Activated B cell treated with CpG ODN at 0.5 μM for 24 hours (primary cell): ENCODE measurements at regions not wholly inside any gene's neighbourhood (a gene's known extent, or its start where the extent isn't known, plus 50 kb on each side); places are given as distances from the start of the nearest gene placed in this dataset.

Experiments
- ATAC-seq: fragments of 200-7000 bp; cut with Tn5 transposase; one replicate; pipeline ENCODE4 v1.10.0; 2021; ENCODE audit warnings: low read depth, mild to moderate bottlenecking, moderate library complexity
- CTCF ChIA-PET: fragments of 350-600 bp; sonication (Branson Sonifier 250); formaldehyde crosslinking; loops from one replicate; lab custom pipeline; 2021; ENCODE audit warnings: antibody characterized with exemption; lab: Charles Lee
- POLR2A ChIA-PET: fragments of 350-600 bp; sonication (Branson Sonifier 250); formaldehyde crosslinking; loops from one replicate; lab custom pipeline; 2021; ENCODE audit warnings: antibody characterized with exemption; lab: Charles Lee
- DNase-seq: peaks from one replicate; pipeline ENCODE4 v3.0.0; 2022
- H3K27ac Mint-ChIP-seq: one replicate; pipeline ENCODE4 v1.8.0; 2020; ENCODE audit warnings: mixed read lengths
- H3K27me3 Mint-ChIP-seq: one replicate; pipeline ENCODE4 v1.8.0; 2021; ENCODE audit warnings: mixed read lengths
- H3K36me3 Mint-ChIP-seq: one replicate; pipeline ENCODE4 v1.8.0; 2021; ENCODE audit warnings: low read depth, mixed read lengths
- H3K4me1 Mint-ChIP-seq: one replicate; pipeline ENCODE4 v1.8.0; 2021; ENCODE audit warnings: mixed read lengths
- H3K4me3 Mint-ChIP-seq: one replicate; pipeline ENCODE4 v1.8.0; 2020; ENCODE audit warnings: mild to moderate bottlenecking, mixed read lengths
- H3K9me3 Mint-ChIP-seq: one replicate; pipeline ENCODE4 v1.8.0; 2020; ENCODE audit warnings: mixed read lengths
- intact Hi-C: fragments of 100-400 bp; cut with micrococcal nuclease; formaldehyde crosslinking; loops from one replicate; pipeline ENCODE4 v1.15.1; 2024
- TF ChIP-seq, protein P1 (sequence below): fragments of 200-600 bp; IDR thresholded peaks from one replicate; pipeline ENCODE4 v1.8.0; 2022; ENCODE audit warnings: antibody characterized with exemption, mild to moderate bottlenecking

DNA sequence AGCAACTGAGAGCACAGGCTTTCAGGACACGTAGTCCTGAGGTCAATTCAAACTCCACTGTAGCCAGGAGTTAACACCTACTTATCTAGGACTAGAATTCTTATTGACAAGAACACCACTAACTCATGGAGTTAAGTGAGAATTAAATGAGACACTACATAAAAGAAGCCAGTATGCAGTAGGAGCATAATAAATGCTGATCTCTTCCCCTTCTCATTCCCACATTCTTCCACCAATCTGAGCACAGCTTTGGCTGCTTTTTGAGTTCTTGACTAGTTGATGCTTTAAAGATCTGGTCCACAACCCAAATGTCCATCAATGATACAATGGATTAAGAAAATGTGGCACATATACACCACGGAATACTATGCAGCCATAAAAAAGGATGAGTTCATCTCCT, 55.2 kb downstream of the TTC32 start:
- CTCF ChIA-PET, result no interaction called here
- Mint-ChIP-seq H3K9me3 (peaks cover 2% of the 10 kb centered on the region), H3K27ac (no peak overlapping the region), H3K4me3 (no peak overlapping the region), H3K4me1 (no peaks in the 10 kb centered on the region), H3K27me3 (peaks cover 6% of the 10 kb centered on the region), H3K36me3 (no peaks in the 10 kb centered on the region)
- intact Hi-C loops, result no loop called here
- DNase-seq (no peak), ATAC-seq (no peak)
- TF ChIP-seq, protein P1, sequence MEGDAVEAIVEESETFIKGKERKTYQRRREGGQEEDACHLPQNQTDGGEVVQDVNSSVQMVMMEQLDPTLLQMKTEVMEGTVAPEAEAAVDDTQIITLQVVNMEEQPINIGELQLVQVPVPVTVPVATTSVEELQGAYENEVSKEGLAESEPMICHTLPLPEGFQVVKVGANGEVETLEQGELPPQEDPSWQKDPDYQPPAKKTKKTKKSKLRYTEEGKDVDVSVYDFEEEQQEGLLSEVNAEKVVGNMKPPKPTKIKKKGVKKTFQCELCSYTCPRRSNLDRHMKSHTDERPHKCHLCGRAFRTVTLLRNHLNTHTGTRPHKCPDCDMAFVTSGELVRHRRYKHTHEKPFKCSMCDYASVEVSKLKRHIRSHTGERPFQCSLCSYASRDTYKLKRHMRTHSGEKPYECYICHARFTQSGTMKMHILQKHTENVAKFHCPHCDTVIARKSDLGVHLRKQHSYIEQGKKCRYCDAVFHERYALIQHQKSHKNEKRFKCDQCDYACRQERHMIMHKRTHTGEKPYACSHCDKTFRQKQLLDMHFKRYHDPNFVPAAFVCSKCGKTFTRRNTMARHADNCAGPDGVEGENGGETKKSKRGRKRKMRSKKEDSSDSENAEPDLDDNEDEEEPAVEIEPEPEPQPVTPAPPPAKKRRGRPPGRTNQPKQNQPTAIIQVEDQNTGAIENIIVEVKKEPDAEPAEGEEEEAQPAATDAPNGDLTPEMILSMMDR, result no peak
- POLR2A ChIA-PET, result no interaction called here

DNA sequence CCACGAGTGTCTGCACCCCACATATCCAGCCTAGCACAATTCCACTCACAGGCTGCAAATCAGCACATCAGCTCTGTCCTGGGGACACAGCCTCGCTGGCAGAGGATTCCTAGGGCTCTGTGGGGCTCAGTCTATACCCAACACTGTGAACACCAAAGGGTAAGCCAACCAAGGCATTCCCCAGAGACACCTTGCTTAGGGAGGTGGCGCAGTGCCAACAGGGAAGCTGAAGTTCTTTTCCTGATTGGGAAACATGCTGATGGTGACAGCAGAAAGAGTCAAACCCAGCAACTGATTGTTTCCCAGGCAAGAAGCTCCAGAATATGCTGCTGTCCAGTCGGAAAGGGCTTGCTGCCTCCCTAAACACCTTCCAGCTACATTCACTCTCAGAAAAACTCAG, 55.8 kb downstream of the TTC32 start:
- peaks cover 2% of the 10 kb centered on the region for H3K9me3 Mint-ChIP-seq
- no peaks in the 10 kb centered on the region for H3K36me3 Mint-ChIP-seq
- H3K27ac Mint-ChIP-seq, result no peak overlapping the region
- no peaks in the 10 kb centered on the region for H3K4me1 Mint-ChIP-seq
- TF ChIP-seq, protein P1, result no peak
- intact Hi-C loops, result no loop called here
- peaks cover 8% of the 10 kb centered on the region for H3K27me3 Mint-ChIP-seq
- no peak for DNase-seq
- POLR2A ChIA-PET, result no interaction called here
- CTCF ChIA-PET, result no interaction called here
- no peak overlapping the region for H3K4me3 Mint-ChIP-seq
- ATAC-seq, result no peak

DNA sequence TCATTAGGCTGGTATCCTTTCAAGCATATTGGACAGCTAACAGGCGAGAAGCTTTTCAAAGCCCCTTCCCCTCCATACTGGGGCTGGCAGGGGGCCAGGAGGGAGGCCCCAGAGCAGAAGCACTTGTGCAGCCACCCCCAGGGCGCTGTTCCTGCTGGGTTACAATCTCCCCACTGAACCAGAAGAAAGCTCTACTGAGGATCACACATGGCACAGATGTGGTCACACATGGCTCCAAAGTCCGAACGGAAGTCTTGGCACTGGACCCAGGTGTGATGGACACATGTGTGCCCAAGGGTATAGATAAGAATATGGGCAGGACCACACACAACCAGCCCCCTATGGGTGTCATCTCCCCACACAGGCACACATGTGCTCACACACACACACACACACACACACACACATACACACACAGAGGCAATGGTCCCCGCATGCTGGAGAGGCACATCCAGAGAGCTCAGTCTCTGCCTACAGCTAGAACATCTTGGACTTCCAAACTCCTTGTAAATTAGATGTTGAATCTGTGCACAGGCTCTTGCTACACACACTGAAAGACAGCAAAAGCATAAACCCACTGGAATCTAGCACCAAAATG, 56.4 kb downstream of the TTC32 start:
- POLR2A ChIA-PET, result no interaction called here
- intact Hi-C loops, result no loop called here
- no peaks in the 10 kb centered on the region for H3K4me1 Mint-ChIP-seq

DNA sequence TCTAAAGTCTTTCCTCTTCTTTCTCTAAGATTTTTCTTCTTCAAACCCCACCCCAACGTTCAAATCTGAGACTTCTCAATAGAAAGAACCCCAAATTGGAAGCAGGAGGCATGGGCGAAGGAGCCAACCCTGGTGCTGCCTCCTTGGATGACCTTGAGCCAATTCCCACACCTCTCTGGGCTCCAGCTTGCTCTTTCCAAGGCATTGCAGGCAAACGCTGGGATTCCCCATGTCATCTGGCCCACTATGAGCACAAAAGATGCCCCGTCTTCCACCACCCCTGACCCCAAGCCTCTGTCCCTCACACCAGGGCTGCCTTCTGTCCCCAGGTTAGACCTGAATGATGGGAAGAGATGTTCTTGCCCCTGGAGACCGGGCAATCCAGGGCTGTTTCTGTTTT, 57.0 kb downstream of the TTC32 start:
- POLR2A ChIA-PET, result no interaction called here
- DNase-seq (no peak), ATAC-seq (no peak)
- no peaks in the 10 kb centered on the region for H3K36me3 Mint-ChIP-seq
- H3K9me3 Mint-ChIP-seq, result peaks cover 2% of the 10 kb centered on the region
- intact Hi-C loops, result no loop called here
- H3K27ac Mint-ChIP-seq, result no peak overlapping the region
- no peak overlapping the region for H3K4me3 Mint-ChIP-seq
- H3K27me3 Mint-ChIP-seq, result peaks cover 11% of the 10 kb centered on the region
- no peaks in the 10 kb centered on the region for H3K4me1 Mint-ChIP-seq
- CTCF ChIA-PET, result no interaction called here
- TF ChIP-seq, protein P1, result no peak

More for the DNA sequence above, 56.4 kb downstream of the TTC32 start:
- DNase-seq, result no peak
- TF ChIP-seq, protein P1, result no peak
- ATAC-seq, result no peak
- CTCF ChIA-PET, result no interaction called here
- Mint-ChIP-seq H3K4me3 (no peak overlapping the region), H3K36me3 (no peaks in the 10 kb centered on the region), H3K27me3 (peaks cover 8% of the 10 kb centered on the region), H3K9me3 (peaks cover 2% of the 10 kb centered on the region), H3K27ac (no peak overlapping the region)

DNA sequence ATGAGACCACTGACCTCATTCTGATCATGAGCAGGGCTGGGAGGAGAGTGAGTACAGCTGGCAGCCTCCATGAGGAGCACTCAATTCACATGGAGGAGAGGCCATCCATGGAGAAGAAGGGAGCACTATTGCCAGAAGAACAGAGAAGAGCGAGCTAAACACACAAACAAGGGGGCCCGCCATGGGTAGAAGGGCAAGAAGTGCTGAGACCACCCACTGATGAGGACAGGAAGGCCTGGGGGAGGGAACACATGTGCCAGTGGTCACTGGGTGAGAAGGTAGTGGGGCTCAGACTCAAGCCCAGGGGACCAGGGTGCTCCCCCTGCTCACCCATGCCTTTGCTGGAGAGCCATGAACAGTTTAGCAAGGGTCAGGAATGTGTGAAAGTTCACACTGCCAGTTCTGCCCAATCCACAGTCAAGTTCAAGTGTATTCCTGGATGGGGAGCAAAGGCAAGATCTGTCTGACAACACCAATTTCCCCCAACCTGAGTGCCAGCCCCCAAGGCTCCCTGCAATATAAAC, 57.7 kb downstream of the TTC32 start:
- CTCF ChIA-PET, result no interaction called here
- peaks cover 2% of the 10 kb centered on the region for H3K9me3 Mint-ChIP-seq
- intact Hi-C loops, result no loop called here
- peaks cover 16% of the 10 kb centered on the region for H3K27me3 Mint-ChIP-seq
- TF ChIP-seq, protein P1, result no peak
- no peaks in the 10 kb centered on the region for H3K4me1 Mint-ChIP-seq
- no peak overlapping the region for H3K27ac Mint-ChIP-seq
- POLR2A ChIA-PET, result no interaction called here
- ATAC-seq (no peak), DNase-seq (no peak)
- H3K36me3 Mint-ChIP-seq, result no peaks in the 10 kb centered on the region
- H3K4me3 Mint-ChIP-seq, result no peak overlapping the region
